ENCODE measurements at regions not wholly inside any gene's neighbourhood (a gene's known extent, or its start where the extent isn't known, plus 50 kb on each side); places are given as distances from the start of the nearest gene placed in this dataset.

DNA sequence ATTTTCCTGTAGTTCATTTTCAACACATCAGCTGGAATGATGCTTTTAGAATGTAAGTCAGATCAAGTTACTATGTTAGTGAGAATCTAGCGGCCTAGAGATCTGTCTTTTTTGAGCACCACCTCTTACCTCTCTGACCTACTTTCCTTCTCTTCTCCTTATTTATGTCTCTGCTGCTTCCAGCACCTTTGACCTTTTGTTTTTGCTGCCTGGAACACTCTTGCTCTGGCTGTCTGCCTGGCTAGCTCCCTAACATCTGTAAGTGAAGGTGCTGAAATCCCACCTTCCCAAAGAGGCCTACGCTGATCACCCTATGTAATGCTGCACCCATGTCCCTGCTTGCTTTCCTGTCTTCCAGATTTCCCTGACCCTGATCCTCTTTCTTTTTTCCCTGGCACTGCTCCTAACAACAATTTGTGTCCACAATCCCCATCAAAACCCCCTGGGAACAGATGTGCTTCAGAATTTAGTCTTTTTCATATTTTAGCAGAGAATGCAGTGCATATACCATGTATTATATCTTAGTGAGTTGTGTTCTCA, 87.8 kb downstream of the RFPL4B start:
- Histone ChIP-seq H3K9me3 (ENCODE audit: control insufficient read depth in 1 of 2, insufficient read depth in 1 of 2, low read depth in 1 of 2, low read length in 2 of 2) (no peaks in the 10 kb centered on the region), H3K9me2 (ENCODE audit: insufficient read depth) (no peaks in the 10 kb centered on the region), H3K4me2 (ENCODE audit: low read length) (no peak overlapping the region), H3K4me3 (replicated peaks in 1 of 2; ENCODE audit: low read depth in 1 of 2, low read length in 2 of 2) (no peak overlapping the region), H3K27me3 (ENCODE audit: insufficient read depth, low read length) (no peaks in the 10 kb centered on the region), H3K36me3 (ENCODE audit: control insufficient read depth in 1 of 2, insufficient read depth in 2 of 2, low read length in 2 of 2) (no peaks in the 10 kb centered on the region), H4K20me1 (ENCODE audit: insufficient read depth) (no peaks in the 10 kb centered on the region), H3K79me2 (ENCODE audit: insufficient read depth, low read length) (no peaks in the 10 kb centered on the region), H3K27ac (ENCODE audit: low read depth, low read length) (no peak overlapping the region), H2AFZ (ENCODE audit: low read depth, low read length, poor library complexity, severe bottlenecking) (no peak overlapping the region), H3K4me1 (ENCODE audit: control insufficient read depth in 1 of 2, insufficient read depth in 2 of 2, low read length in 2 of 2) (no peaks in the 10 kb centered on the region), H3K9ac (ENCODE audit: low read length) (no peak overlapping the region)
- DNase-seq (ENCODE audit: low read depth, low spot score) (no peak), ATAC-seq (no peak)
- ChIA-PET POLR2A (no interaction called here), RAD21 (ENCODE audit: low non-redundant PET in 1 of 2, low total read pairs in 2 of 2, uncharacterized antibody in 2 of 2, unreplicated experiment in 2 of 2) (no interaction called here), CTCF (no interaction called here)
- no peak for TF ChIP-seq EZH2phosphoT487 (IDR thresholded peaks at IDR 0.05; ENCODE audit: borderline replicate concordance)
- no peak for TF ChIP-seq SIN3A (IDR thresholded peaks at IDR 0.05; ENCODE audit: low read depth)
- no peak for TF ChIP-seq CEBPB (IDR thresholded peaks at IDR 0.05; ENCODE audit: low read depth)
- TF ChIP-seq CBX3 (IDR thresholded peaks at IDR 0.05; ENCODE audit: low read depth): no peak
- TF ChIP-seq, protein P1, sequence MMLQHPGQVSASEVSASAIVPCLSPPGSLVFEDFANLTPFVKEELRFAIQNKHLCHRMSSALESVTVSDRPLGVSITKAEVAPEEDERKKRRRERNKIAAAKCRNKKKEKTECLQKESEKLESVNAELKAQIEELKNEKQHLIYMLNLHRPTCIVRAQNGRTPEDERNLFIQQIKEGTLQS (IDR thresholded peaks at IDR 0.05): no peak
- no peak for TF ChIP-seq POLR2AphosphoS5 (IDR thresholded peaks at IDR 0.05; ENCODE audit: low read depth, low read length)
- TF ChIP-seq, protein P2, sequence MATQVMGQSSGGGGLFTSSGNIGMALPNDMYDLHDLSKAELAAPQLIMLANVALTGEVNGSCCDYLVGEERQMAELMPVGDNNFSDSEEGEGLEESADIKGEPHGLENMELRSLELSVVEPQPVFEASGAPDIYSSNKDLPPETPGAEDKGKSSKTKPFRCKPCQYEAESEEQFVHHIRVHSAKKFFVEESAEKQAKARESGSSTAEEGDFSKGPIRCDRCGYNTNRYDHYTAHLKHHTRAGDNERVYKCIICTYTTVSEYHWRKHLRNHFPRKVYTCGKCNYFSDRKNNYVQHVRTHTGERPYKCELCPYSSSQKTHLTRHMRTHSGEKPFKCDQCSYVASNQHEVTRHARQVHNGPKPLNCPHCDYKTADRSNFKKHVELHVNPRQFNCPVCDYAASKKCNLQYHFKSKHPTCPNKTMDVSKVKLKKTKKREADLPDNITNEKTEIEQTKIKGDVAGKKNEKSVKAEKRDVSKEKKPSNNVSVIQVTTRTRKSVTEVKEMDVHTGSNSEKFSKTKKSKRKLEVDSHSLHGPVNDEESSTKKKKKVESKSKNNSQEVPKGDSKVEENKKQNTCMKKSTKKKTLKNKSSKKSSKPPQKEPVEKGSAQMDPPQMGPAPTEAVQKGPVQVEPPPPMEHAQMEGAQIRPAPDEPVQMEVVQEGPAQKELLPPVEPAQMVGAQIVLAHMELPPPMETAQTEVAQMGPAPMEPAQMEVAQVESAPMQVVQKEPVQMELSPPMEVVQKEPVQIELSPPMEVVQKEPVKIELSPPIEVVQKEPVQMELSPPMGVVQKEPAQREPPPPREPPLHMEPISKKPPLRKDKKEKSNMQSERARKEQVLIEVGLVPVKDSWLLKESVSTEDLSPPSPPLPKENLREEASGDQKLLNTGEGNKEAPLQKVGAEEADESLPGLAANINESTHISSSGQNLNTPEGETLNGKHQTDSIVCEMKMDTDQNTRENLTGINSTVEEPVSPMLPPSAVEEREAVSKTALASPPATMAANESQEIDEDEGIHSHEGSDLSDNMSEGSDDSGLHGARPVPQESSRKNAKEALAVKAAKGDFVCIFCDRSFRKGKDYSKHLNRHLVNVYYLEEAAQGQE (IDR thresholded peaks at IDR 0.05; ENCODE audit: low read depth): no peak
- no peak for TF ChIP-seq EGR1 (IDR thresholded peaks at IDR 0.05; ENCODE audit: low read depth)
- no peak for TF ChIP-seq ZNF274 (IDR thresholded peaks at IDR 0.05; ENCODE audit: low read depth, low read length)
- no TSS peak for BruUV-seq (replicated peaks)
- intact Hi-C loops (cut with micrococcal nuclease): no loop called here
